HL-60 (cell line): ENCODE measurements at regions not wholly inside any gene's neighbourhood (a gene's known extent, or its start where the extent isn't known, plus 50 kb on each side); places are given as distances from the start of the nearest gene placed in this dataset.

Experiments
- POLR2AphosphoS5 ChIP-seq: IDR thresholded peaks from 2 replicates; pipeline ENCODE4 v1.6.1; 2012; ENCODE audit warnings: low read depth
- SPI1 ChIP-seq: IDR thresholded peaks from 2 replicates; pipeline ENCODE4 v1.6.1; 2012; ENCODE audit warnings: low read depth, mild to moderate bottlenecking, borderline replicate concordance
- TF ChIP-seq, protein P1 (sequence below): IDR thresholded peaks from one replicate; pipeline ENCODE4 v1.5.1; 2011; ENCODE audit warnings: low read length, control low read depth, inconsistent platforms; ENCODE audit not compliant: insufficient read depth

DNA sequence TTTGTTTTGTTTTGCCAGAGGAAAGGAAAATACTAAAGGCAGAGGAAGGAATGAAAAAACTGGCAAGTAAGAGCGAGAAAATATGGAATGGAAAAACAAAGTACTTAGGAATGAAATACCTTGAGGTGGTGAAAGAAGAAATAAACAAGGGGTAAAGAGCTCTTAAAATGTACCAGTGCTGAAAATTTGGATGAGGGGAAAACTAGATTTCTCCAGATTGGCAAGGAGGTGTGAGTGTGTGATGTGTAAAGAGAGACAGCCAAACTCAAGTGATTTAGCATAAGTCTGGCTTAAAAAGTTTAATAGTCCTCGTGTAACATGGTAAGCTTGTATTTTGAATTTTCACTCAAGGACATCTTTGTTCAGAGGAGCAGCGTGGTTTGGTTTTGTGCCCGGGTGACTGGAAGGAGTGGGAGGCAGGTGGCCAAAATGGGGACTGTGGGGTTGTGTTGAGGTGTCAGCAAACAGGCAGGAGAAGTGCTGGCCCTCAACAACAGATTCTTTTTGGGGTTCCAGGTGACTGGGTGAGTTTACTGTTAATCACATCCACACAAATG lies 102.7 kb downstream of the DACT1 start:
- TF ChIP-seq, protein P1, sequence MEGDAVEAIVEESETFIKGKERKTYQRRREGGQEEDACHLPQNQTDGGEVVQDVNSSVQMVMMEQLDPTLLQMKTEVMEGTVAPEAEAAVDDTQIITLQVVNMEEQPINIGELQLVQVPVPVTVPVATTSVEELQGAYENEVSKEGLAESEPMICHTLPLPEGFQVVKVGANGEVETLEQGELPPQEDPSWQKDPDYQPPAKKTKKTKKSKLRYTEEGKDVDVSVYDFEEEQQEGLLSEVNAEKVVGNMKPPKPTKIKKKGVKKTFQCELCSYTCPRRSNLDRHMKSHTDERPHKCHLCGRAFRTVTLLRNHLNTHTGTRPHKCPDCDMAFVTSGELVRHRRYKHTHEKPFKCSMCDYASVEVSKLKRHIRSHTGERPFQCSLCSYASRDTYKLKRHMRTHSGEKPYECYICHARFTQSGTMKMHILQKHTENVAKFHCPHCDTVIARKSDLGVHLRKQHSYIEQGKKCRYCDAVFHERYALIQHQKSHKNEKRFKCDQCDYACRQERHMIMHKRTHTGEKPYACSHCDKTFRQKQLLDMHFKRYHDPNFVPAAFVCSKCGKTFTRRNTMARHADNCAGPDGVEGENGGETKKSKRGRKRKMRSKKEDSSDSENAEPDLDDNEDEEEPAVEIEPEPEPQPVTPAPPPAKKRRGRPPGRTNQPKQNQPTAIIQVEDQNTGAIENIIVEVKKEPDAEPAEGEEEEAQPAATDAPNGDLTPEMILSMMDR: no peak
- TF ChIP-seq SPI1: no peak
- TF ChIP-seq POLR2AphosphoS5: no peak
